LNCAP (cell line): ENCODE measurements at regions not wholly inside any gene's neighbourhood (a gene's known extent, or its start where the extent isn't known, plus 50 kb on each side); places are given as distances from the start of the nearest gene placed in this dataset.

Experiments used
- TF ChIP-seq, protein P1 (sequence below): fragments of 450-650 bp; IDR thresholded peaks from 2 replicates; pipeline ENCODE4 v1.5.1; 2017; ENCODE audit warnings: mild to moderate bottlenecking

DNA sequence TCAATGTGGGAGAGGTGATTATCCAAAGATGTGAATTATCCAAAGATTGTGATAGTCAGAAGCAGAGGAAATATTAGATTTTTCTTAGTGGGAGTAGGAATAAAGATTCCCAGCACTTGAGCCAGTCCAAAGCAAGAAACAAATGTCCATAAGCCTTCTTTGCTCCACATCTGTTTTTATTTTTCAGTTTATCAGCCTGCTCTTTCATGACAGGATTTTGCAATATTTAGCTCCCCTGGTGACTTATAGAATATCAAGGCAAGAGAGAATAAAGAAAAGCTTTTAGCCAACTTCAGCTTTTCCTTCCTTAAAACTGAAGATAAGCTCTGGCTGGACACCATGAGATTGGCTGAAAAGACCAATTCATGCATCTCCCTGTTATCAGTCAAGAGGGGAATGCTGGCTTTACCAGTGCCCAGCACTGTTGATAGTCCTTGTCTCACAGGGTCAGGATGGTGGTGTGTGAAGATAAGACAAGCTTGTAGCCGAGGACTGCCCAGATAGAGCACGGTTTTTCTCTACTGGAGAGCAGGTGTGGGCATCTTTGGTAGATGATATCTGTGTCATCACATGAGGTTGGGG lies 706.5 kb downstream of the KCNJ2 start:
- TF ChIP-seq, protein P1, sequence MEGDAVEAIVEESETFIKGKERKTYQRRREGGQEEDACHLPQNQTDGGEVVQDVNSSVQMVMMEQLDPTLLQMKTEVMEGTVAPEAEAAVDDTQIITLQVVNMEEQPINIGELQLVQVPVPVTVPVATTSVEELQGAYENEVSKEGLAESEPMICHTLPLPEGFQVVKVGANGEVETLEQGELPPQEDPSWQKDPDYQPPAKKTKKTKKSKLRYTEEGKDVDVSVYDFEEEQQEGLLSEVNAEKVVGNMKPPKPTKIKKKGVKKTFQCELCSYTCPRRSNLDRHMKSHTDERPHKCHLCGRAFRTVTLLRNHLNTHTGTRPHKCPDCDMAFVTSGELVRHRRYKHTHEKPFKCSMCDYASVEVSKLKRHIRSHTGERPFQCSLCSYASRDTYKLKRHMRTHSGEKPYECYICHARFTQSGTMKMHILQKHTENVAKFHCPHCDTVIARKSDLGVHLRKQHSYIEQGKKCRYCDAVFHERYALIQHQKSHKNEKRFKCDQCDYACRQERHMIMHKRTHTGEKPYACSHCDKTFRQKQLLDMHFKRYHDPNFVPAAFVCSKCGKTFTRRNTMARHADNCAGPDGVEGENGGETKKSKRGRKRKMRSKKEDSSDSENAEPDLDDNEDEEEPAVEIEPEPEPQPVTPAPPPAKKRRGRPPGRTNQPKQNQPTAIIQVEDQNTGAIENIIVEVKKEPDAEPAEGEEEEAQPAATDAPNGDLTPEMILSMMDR = no peak

DNA sequence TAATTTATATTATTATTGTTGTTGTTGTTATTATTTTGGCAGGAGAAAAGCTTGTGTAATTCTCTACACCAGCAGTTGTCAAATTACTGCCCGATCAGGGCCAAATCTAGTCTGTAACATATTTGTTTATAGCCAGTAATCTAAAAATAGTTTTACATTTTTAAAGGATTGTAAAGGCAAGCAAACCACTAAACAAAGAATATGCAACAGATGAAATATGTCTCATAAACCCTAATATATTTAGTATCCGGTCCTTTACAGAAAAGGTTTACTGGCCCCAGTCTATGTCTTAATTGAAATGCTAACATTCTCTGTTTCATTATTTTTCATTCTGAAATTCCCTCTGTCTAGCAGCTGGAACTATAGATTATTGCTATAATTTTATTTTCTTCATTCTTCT lies 709.5 kb downstream of the KCNJ2 start:
- TF ChIP-seq, protein P1 = no peak

- TF ChIP-seq, protein P1 = no peak
Observed at GRCh38 chr17:70879401-70879800, 710.1 kb downstream of the KCNJ2 start.

- TF ChIP-seq, protein P1 = no peak
Observed at GRCh38 chr17:70881093-70881492, 711.8 kb downstream of the KCNJ2 start.

DNA sequence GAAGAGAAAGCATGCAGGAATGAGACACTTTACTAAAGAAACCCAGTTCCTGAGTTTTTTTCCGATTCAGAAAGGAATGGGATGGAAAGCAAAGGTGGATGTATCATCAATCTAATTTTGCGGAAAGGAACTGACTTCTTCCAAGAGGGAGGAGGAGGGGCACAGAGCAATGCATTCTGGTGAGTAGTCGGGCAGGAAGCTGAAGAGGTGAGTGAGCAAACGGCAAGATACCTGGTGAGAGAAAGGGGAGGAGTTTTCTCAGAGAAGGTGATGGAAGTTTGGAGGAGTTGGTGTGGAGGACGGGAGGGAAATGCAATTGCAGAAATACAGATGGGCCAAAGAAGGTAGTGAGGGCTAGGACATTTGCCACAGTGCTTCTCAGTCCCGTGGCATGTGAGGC lies 713.2 kb downstream of the KCNJ2 start:
- TF ChIP-seq, protein P1 = no peak

- TF ChIP-seq, protein P1 = no peak
Observed at GRCh38 chr17:70886648-70887047, 717.3 kb downstream of the KCNJ2 start.

DNA sequence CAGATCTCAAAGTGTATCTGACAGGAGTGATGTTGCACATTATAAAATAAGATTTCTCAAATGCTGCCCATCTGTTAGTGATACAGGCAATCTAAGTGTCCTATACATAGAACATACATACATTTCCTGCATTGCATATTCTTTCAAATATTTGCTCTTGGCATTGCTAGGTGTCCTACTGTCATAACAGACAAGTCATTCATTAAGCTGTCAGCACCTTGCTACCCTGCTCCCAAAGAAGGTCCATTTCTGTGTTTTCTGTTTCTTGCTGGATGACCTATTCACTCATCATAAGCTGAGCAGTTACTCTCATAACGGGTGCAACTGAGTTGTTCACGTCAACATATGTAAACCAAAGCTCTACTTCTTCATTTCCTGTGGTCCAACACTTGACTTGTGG lies 719.0 kb downstream of the KCNJ2 start:
- TF ChIP-seq, protein P1 = no peak

DNA sequence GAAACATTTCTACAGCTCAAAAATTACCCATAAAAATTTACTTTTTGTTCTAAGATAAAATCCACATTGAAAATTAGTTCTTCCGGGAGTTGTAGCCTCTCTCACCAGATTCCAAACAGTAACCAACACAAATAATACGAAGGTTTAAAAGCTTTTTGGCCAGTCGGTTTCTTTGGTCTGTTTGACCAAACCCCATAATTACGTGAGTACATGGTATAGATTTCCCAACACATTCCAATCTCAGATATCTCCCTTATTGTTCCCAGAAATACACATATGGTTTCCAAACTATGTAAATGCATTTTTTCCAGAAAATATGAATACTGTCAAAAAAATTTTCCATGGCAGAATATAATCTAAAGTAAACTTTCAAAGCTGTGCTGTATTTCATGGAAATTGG lies 722.0 kb downstream of the KCNJ2 start:
- TF ChIP-seq, protein P1 = no peak
